ENCODE measurements at regions not wholly inside any gene's neighbourhood (a gene's known extent, or its start where the extent isn't known, plus 50 kb on each side); places are given as distances from the start of the nearest gene placed in this dataset.
"Not testable (repeated sequence)": the region's sequence is repeated elsewhere in the genome, so short reads cannot be mapped to it uniquely, and the experiment has no call there.

- DNase-seq: no peak
Measured at GRCh38 chr2:129800686-129801085, 178.8 kb upstream of the RAB6C start.

GRCh38 chr2:129801575-129801974 is 177.9 kb upstream of the RAB6C start:
- DNase-seq: no peak

- no peak for DNase-seq
Measured at GRCh38 chr2:129802290-129802689, 177.2 kb upstream of the RAB6C start.

- DNase-seq: no peak
Measured at GRCh38 chr2:129803032-129803431, 176.4 kb upstream of the RAB6C start.

GRCh38 chr2:129803871-129804270 is 175.6 kb upstream of the RAB6C start:
- no peak for DNase-seq

GRCh38 chr2:129805899-129806298 is 173.6 kb upstream of the RAB6C start:
- no peak for DNase-seq

GRCh38 chr2:129806317-129806716 is 173.1 kb upstream of the RAB6C start:
- DNase-seq: no peak

- no peak for DNase-seq
Measured at GRCh38 chr2:129806990-129807389, 172.5 kb upstream of the RAB6C start.

GRCh38 chr2:129807642-129808338 is 171.7 kb upstream of the RAB6C start:
- not testable (repeated sequence) for DNase-seq

- DNase-seq: no peak
Measured at GRCh38 chr2:129810521-129810920, 168.9 kb upstream of the RAB6C start.

GRCh38 chr2:129812071-129812470 is 167.4 kb upstream of the RAB6C start:
- peak; percentile 47 to 90 for DNase-seq

- DNase-seq: no peak
Measured at GRCh38 chr2:129812654-129813053, 166.8 kb upstream of the RAB6C start.

- DNase-seq: no peak
Measured at GRCh38 chr2:129813404-129813803, 166.1 kb upstream of the RAB6C start.

GRCh38 chr2:129816813-129817574 is 162.5 kb upstream of the RAB6C start:
- DNase-seq: no peak

- no peak for DNase-seq
Measured at GRCh38 chr2:129819855-129820254, 159.6 kb upstream of the RAB6C start.

- DNase-seq: no peak
Measured at GRCh38 chr2:129820908-129821307, 158.6 kb upstream of the RAB6C start.

- DNase-seq: no peak
Measured at GRCh38 chr2:129821445-129821844, 158.0 kb upstream of the RAB6C start.

- DNase-seq: no peak
Measured at GRCh38 chr2:129823044-129823443, 156.4 kb upstream of the RAB6C start.

- no peak for DNase-seq
Measured at GRCh38 chr2:129827311-129828090, 152.0 kb upstream of the RAB6C start.

- no peak for DNase-seq
Measured at GRCh38 chr2:129828792-129829191, 150.7 kb upstream of the RAB6C start.

GRCh38 chr2:129829588-129829987 is 149.9 kb upstream of the RAB6C start:
- no peak for DNase-seq

GRCh38 chr2:129831018-129831417 is 148.4 kb upstream of the RAB6C start:
- no peak for DNase-seq

- not testable (repeated sequence) for DNase-seq
Measured at GRCh38 chr2:129833465-129833864, 146.0 kb upstream of the RAB6C start.

- no peak for DNase-seq
Measured at GRCh38 chr2:129847043-129847442, 132.4 kb upstream of the RAB6C start.

Measured in bone marrow (tissue), 2 donors.